ENCODE measurements at regions not wholly inside any gene's neighbourhood (a gene's known extent, or its start where the extent isn't known, plus 50 kb on each side); places are given as distances from the start of the nearest gene placed in this dataset.

- TF ChIP-seq, protein P1, sequence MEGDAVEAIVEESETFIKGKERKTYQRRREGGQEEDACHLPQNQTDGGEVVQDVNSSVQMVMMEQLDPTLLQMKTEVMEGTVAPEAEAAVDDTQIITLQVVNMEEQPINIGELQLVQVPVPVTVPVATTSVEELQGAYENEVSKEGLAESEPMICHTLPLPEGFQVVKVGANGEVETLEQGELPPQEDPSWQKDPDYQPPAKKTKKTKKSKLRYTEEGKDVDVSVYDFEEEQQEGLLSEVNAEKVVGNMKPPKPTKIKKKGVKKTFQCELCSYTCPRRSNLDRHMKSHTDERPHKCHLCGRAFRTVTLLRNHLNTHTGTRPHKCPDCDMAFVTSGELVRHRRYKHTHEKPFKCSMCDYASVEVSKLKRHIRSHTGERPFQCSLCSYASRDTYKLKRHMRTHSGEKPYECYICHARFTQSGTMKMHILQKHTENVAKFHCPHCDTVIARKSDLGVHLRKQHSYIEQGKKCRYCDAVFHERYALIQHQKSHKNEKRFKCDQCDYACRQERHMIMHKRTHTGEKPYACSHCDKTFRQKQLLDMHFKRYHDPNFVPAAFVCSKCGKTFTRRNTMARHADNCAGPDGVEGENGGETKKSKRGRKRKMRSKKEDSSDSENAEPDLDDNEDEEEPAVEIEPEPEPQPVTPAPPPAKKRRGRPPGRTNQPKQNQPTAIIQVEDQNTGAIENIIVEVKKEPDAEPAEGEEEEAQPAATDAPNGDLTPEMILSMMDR (IDR thresholded peaks at IDR 0.05) = no peak
- TF ChIP-seq POLR2A (IDR thresholded peaks at IDR 0.05) = no peak
Measured at GRCh38 chr13:38590230-38590629, 96.6 kb upstream of the FREM2 start.

Measured in adrenal gland (tissue), 5 donors.